GM21381 (cell line): ENCODE measurements at regions not wholly inside any gene's neighbourhood (a gene's known extent, or its start where the extent isn't known, plus 50 kb on each side); places are given as distances from the start of the nearest gene placed in this dataset.
A peak's percentile ranks its signal among the peaks of the same experiment; 100 is the strongest.
"Not testable (repeated sequence)": the region's sequence is repeated elsewhere in the genome, so short reads cannot be mapped to it uniquely, and the experiment has no call there.

Experiments
- ATAC-seq: cut with Tn5 transposase; IDR thresholded peaks from one replicate; pipeline ENCODE4 v1.9.1; 2021; ENCODE audit warnings: mild to moderate bottlenecking, moderate library complexity; ENCODE audit not compliant: unreplicated experiment

- no peak for ATAC-seq
These were observed 103.6 kb upstream of the EDEM3 start for GRCh38 chr1:184858288-184858687.

- ATAC-seq = no peak
These were observed 100.0 kb upstream of the EDEM3 start for GRCh38 chr1:184854496-184855140.

GRCh38 chr1:184854036-184854435 lies 99.4 kb upstream of the EDEM3 start:
- no peak for ATAC-seq

- ATAC-seq = no peak
These were observed 97.4 kb upstream of the EDEM3 start for GRCh38 chr1:184851822-184852746.

- ATAC-seq = peak; percentile 100
These were observed 89.3 kb upstream of the EDEM3 start for GRCh38 chr1:184843732-184844495.

GRCh38 chr1:184840596-184840995 lies 85.9 kb upstream of the EDEM3 start:
- ATAC-seq = no peak

- ATAC-seq = no peak
These were observed 83.9 kb upstream of the EDEM3 start for GRCh38 chr1:184838504-184838951.

- ATAC-seq = no peak
These were observed 82.6 kb upstream of the EDEM3 start for GRCh38 chr1:184836934-184837895.

GRCh38 chr1:184836141-184836540 lies 81.5 kb upstream of the EDEM3 start:
- ATAC-seq = no peak

GRCh38 chr1:184833994-184834393 lies 79.3 kb upstream of the EDEM3 start:
- not testable (repeated sequence) for ATAC-seq

GRCh38 chr1:184832517-184832916 lies 77.9 kb upstream of the EDEM3 start:
- ATAC-seq = no peak

GRCh38 chr1:184829496-184829895 lies 74.8 kb upstream of the EDEM3 start:
- ATAC-seq = not testable (repeated sequence)

- no peak for ATAC-seq
These were observed 73.7 kb upstream of the EDEM3 start for GRCh38 chr1:184828369-184828717.

GRCh38 chr1:184827600-184828368 lies 73.1 kb upstream of the EDEM3 start:
- no peak for ATAC-seq

- ATAC-seq = no peak
These were observed 71.3 kb upstream of the EDEM3 start for GRCh38 chr1:184826001-184826400.

- ATAC-seq = no peak
These were observed 70.9 kb upstream of the EDEM3 start for GRCh38 chr1:184825571-184825970.

- no peak for ATAC-seq
These were observed 70.1 kb upstream of the EDEM3 start for GRCh38 chr1:184824691-184825323.

- no peak for ATAC-seq
These were observed 68.4 kb upstream of the EDEM3 start for GRCh38 chr1:184823080-184823479.

- ATAC-seq = no peak
These were observed 67.6 kb upstream of the EDEM3 start for GRCh38 chr1:184822267-184822666.
